ENCODE measurements at regions not wholly inside any gene's neighbourhood (a gene's known extent, or its start where the extent isn't known, plus 50 kb on each side); places are given as distances from the start of the nearest gene placed in this dataset.

DNA sequence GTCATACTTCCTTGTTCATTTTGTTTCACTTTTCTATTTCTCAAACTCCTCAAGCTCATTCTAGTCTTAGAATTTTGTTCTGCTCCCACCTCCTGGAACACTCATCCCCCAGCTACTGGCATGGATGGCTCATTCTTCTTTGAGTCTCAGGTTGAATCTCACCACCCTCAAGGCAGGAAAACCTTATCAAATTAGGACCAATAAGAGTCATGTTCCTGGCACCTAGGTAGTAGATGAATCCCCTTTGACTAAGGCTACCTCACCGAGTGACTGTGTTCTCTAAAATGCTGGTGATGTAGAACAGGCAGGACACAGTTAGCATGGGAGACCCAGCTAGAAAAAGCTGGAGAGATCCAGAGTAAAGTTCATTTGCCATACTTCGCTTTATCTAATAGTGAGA is 1050.8 kb upstream of the EEF2KMT start:
- POLR2A ChIA-PET, result no interaction called here
- TF ChIP-seq CEBPB (IDR thresholded peaks at IDR 0.05; ENCODE audit: low read depth), result no peak
- no peak for TF ChIP-seq EZH2phosphoT487 (IDR thresholded peaks at IDR 0.05; ENCODE audit: borderline replicate concordance)
- TF ChIP-seq ELF1 (IDR thresholded peaks at IDR 0.05; ENCODE audit: borderline replicate concordance, low read depth), result no peak
- no peaks in the 10 kb centered on the region for H3K27me3 ChIP-seq (ENCODE audit: insufficient read depth, low read length)
- no peak overlapping the region for H3K4me2 ChIP-seq (ENCODE audit: low read length)
- H3K79me2 ChIP-seq (ENCODE audit: insufficient read depth, low read length), result no peaks in the 10 kb centered on the region
- ATAC-seq, result no peak
- no peak overlapping the region for H3K9ac ChIP-seq (ENCODE audit: low read length)
- RAD21 ChIA-PET (ENCODE audit: low non-redundant PET in 1 of 2, low total read pairs in 2 of 2, uncharacterized antibody in 2 of 2, unreplicated experiment in 2 of 2), result no interaction called here
- H3K4me1 ChIP-seq (ENCODE audit: control insufficient read depth in 1 of 2, insufficient read depth in 2 of 2, low read length in 2 of 2), result no peaks in the 10 kb centered on the region
- BruUV-seq (replicated peaks), result no TSS peak
- intact Hi-C loops (cut with micrococcal nuclease), result no loop called here
- no peak overlapping the region for H2AFZ ChIP-seq (ENCODE audit: low read depth, low read length, poor library complexity, severe bottlenecking)
- H4K20me1 ChIP-seq (ENCODE audit: insufficient read depth), result no peaks in the 10 kb centered on the region
- peaks cover 0 to 19% of the 10 kb centered on the region in 2 experiments; a peak in 2 of 4 replicates for H3K9me3 ChIP-seq (ENCODE audit: control insufficient read depth in 1 of 2, insufficient read depth in 1 of 2, low read depth in 1 of 2, low read length in 2 of 2)
- no peak overlapping the region for H3K4me3 ChIP-seq (replicated peaks in 1 of 2; ENCODE audit: low read depth in 1 of 2, low read length in 2 of 2)
- no peak for DNase-seq (ENCODE audit: low read depth, low spot score)
- H3K9me2 ChIP-seq (ENCODE audit: insufficient read depth), result no peaks in the 10 kb centered on the region
- CTCF ChIA-PET, result no interaction called here
- H3K27ac ChIP-seq (ENCODE audit: low read depth, low read length), result no peak overlapping the region
- H3K36me3 ChIP-seq (ENCODE audit: control insufficient read depth in 1 of 2, insufficient read depth in 2 of 2, low read length in 2 of 2), result no peaks in the 10 kb centered on the region

DNA sequence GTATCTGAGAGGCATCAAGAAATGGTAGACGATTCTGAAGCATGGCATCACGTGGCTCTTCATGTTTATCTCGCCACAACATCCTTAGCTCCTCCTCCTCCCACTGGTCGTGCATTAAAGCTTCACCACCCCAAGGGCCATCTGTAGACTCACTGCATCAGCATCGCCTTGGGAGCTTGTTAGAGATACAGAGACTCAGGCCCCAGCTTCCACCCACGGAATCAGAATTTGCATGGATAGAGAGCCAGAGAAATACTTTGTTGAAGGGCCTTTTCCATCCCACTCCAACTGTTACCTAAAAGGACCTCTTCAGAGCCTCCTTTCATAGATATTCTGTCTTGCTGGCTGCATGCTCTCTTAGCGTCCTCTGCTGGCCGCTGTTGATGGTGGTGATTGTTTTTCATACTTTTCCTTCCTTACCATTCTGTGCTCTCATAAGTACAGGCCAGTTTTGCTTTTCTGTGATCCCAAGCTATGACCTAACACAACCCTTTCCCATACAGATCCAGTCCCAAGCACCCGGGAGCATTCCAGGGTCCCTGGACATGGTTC is 1049.4 kb upstream of the EEF2KMT start:
- Histone ChIP-seq H2AFZ (ENCODE audit: low read depth, low read length, poor library complexity, severe bottlenecking) (no peak overlapping the region), H3K36me3 (ENCODE audit: control insufficient read depth in 1 of 2, insufficient read depth in 2 of 2, low read length in 2 of 2) (no peaks in the 10 kb centered on the region), H3K27me3 (ENCODE audit: insufficient read depth, low read length) (no peaks in the 10 kb centered on the region), H3K27ac (ENCODE audit: low read depth, low read length) (no peak overlapping the region), H3K9me3 (ENCODE audit: control insufficient read depth in 1 of 2, insufficient read depth in 1 of 2, low read depth in 1 of 2, low read length in 2 of 2) (peaks cover 0 to 15% of the 10 kb centered on the region in 2 experiments; a peak in 2 of 4 replicates), H4K20me1 (ENCODE audit: insufficient read depth) (no peaks in the 10 kb centered on the region), H3K79me2 (ENCODE audit: insufficient read depth, low read length) (no peaks in the 10 kb centered on the region), H3K4me2 (ENCODE audit: low read length) (no peak overlapping the region), H3K4me1 (ENCODE audit: control insufficient read depth in 1 of 2, insufficient read depth in 2 of 2, low read length in 2 of 2) (no peaks in the 10 kb centered on the region), H3K9me2 (ENCODE audit: insufficient read depth) (no peaks in the 10 kb centered on the region), H3K9ac (ENCODE audit: low read length) (no peak overlapping the region), H3K4me3 (replicated peaks in 1 of 2; ENCODE audit: low read depth in 1 of 2, low read length in 2 of 2) (no peak overlapping the region)
- intact Hi-C loops (cut with micrococcal nuclease), result no loop called here
- DNase-seq (ENCODE audit: low read depth, low spot score) (no peak), ATAC-seq (no peak)
- ChIA-PET POLR2A (no interaction called here), RAD21 (ENCODE audit: low non-redundant PET in 1 of 2, low total read pairs in 2 of 2, uncharacterized antibody in 2 of 2, unreplicated experiment in 2 of 2) (no interaction called here), CTCF (no interaction called here)
- no TSS peak for BruUV-seq (replicated peaks)
- TF ChIP-seq, protein P1, sequence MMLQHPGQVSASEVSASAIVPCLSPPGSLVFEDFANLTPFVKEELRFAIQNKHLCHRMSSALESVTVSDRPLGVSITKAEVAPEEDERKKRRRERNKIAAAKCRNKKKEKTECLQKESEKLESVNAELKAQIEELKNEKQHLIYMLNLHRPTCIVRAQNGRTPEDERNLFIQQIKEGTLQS (IDR thresholded peaks at IDR 0.05), result no peak
- TF ChIP-seq SP1 (IDR thresholded peaks at IDR 0.05; ENCODE audit: low read depth) (no peak), JUND (IDR thresholded peaks at IDR 0.05) (no peak), RAD21 (IDR thresholded peaks at IDR 0.05; ENCODE audit: low read depth) (no peak), FOSL1 (IDR thresholded peaks at IDR 0.05; ENCODE audit: low read depth) (no peak), SRF (IDR thresholded peaks at IDR 0.05; ENCODE audit: low read depth) (no peak), TCF7L2 (IDR thresholded peaks at IDR 0.05; ENCODE audit: borderline replicate concordance, extremely low read depth, insufficient read depth, insufficient read length) (no peak), REST (IDR thresholded peaks at IDR 0.05; ENCODE audit: low read depth) (no peak), SIN3A (IDR thresholded peaks at IDR 0.05; ENCODE audit: low read depth) (no peak), EGR1 (IDR thresholded peaks at IDR 0.05; ENCODE audit: low read depth) (no peak), YY1 (IDR thresholded peaks at IDR 0.05; ENCODE audit: extremely low read depth, insufficient replicate concordance, low read depth, low read length) (no peak), EZH2phosphoT487 (IDR thresholded peaks at IDR 0.05; ENCODE audit: borderline replicate concordance) (no peak), CEBPB (IDR thresholded peaks at IDR 0.05; ENCODE audit: low read depth) (no peak)
- TF ChIP-seq, protein P2, sequence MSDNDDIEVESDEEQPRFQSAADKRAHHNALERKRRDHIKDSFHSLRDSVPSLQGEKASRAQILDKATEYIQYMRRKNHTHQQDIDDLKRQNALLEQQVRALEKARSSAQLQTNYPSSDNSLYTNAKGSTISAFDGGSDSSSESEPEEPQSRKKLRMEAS (IDR thresholded peaks at IDR 0.05), result no peak
- TF ChIP-seq, protein P3, sequence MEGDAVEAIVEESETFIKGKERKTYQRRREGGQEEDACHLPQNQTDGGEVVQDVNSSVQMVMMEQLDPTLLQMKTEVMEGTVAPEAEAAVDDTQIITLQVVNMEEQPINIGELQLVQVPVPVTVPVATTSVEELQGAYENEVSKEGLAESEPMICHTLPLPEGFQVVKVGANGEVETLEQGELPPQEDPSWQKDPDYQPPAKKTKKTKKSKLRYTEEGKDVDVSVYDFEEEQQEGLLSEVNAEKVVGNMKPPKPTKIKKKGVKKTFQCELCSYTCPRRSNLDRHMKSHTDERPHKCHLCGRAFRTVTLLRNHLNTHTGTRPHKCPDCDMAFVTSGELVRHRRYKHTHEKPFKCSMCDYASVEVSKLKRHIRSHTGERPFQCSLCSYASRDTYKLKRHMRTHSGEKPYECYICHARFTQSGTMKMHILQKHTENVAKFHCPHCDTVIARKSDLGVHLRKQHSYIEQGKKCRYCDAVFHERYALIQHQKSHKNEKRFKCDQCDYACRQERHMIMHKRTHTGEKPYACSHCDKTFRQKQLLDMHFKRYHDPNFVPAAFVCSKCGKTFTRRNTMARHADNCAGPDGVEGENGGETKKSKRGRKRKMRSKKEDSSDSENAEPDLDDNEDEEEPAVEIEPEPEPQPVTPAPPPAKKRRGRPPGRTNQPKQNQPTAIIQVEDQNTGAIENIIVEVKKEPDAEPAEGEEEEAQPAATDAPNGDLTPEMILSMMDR (IDR thresholded peaks at IDR 0.05 in 2 of 3, conservative IDR thresholded peaks at IDR 0.05 in 1 of 3; ENCODE audit: borderline replicate concordance in 1 of 3, insufficient read depth in 1 of 3, low read depth in 2 of 3, low read length in 2 of 3), result no peak
